SK-N-SH (cell line): ENCODE measurements at regions not wholly inside any gene's neighbourhood (a gene's known extent, or its start where the extent isn't known, plus 50 kb on each side); places are given as distances from the start of the nearest gene placed in this dataset.

Experiments used
- CTCF ChIA-PET: fragments of 300-600, 350-600 bp; formaldehyde crosslinking; extraction: SDS; loops from one replicate; lab custom pipeline; 2021; lab: Yijun Ruan, JAX
- POLR2A ChIA-PET: fragments of 350-600 bp; sonication (Branson Sonifier 250); formaldehyde crosslinking; extraction: SDS; loops from one replicate; lab custom pipeline; 2020; ENCODE audit warnings: antibody characterized with exemption, inconsistent platforms; lab: Yijun Ruan, JAX
- DNase-seq: peaks from one replicate; pipeline ENCODE4 v3.0.0; 2012
- H2AFZ ChIP-seq: fragments of 200-600 bp; sonication (generic); 2 replicates; pipeline ENCODE4 v1.8.1; 2016; ENCODE audit warnings: antibody characterized with exemption, mild to moderate bottlenecking, low read depth
- H3F3A ChIP-seq: fragments of 200-600 bp; sonication (generic); replicated peaks from 2 replicates; pipeline ENCODE3; 2016; ENCODE audit warnings: antibody characterized with exemption, mild to moderate bottlenecking; ENCODE audit not compliant: insufficient read depth
- H3K27ac ChIP-seq, 2 experiments: fragments of 200-500 bp in 1 of 2; fragments of 200-600 bp in 1 of 2; sonication (Bioruptor generic) in 1 of 2; sonication (generic), shearing (Covaris generic) in 1 of 2; 2 replicates each; pipeline versions ENCODE4 v1.5.1 to v1.6.1; 2014 to 2016; ENCODE audit warnings: low read depth in 2 of 2, inconsistent platforms in 1 of 2, low read length in 1 of 2, mild to moderate bottlenecking in 1 of 2, mixed read lengths in 1 of 2
- H3K27me3 ChIP-seq: fragments of 200-600 bp; sonication (generic), shearing (Covaris generic); 2 replicates; pipeline ENCODE4 v1.6.1; 2016; ENCODE audit warnings: mixed run types; ENCODE audit not compliant: insufficient read depth
- H3K36me3 ChIP-seq, 2 experiments: fragments of 200-500 bp in 1 of 2; fragments of 200-600 bp in 1 of 2; sonication (Bioruptor generic) in 1 of 2; sonication (generic) in 1 of 2; replicated peaks in 1 of 2; 2 replicates each; pipeline versions ENCODE3 to v1.5.1; 2014 to 2016; ENCODE audit warnings: low read length in 1 of 2, mild to moderate bottlenecking in 1 of 2; ENCODE audit not compliant: insufficient read depth in 2 of 2, control insufficient read depth in 1 of 2
- H3K4me1 ChIP-seq, 2 experiments: fragments of 200-500 bp in 1 of 2; fragments of 200-600 bp in 1 of 2; sonication (Bioruptor generic) in 1 of 2; sonication (generic), shearing (Covaris generic) in 1 of 2; 2 replicates each; pipeline versions ENCODE4 v1.5.1 to v1.6.1; 2014 to 2016; ENCODE audit warnings: low read depth in 1 of 2, low read length in 1 of 2, mixed run types in 1 of 2; ENCODE audit not compliant: insufficient read depth in 2 of 2, control insufficient read depth in 1 of 2
- H3K4me2 ChIP-seq: fragments of 200-600 bp; sonication (generic), shearing (Covaris generic); 2 replicates; pipeline ENCODE4 v1.6.1; 2017; ENCODE audit warnings: mixed run types
- H3K4me3 ChIP-seq, 2 experiments: fragments of 200-500 bp in 1 of 2; fragments of 200-600 bp in 1 of 2; sonication (Bioruptor generic) in 1 of 2; sonication (generic), shearing (Covaris generic) in 1 of 2; 2 replicates each; pipeline versions ENCODE4 v1.5.1 to v1.8.1; 2014 to 2016; ENCODE audit warnings: low read depth in 2 of 2, inconsistent platforms in 1 of 2, low read length in 1 of 2, mild to moderate bottlenecking in 1 of 2, mixed read lengths in 1 of 2, moderate library complexity in 1 of 2
- H3K79me2 ChIP-seq: fragments of 200-600 bp; sonication (generic); 2 replicates; pipeline ENCODE4 v1.8.1; 2017; ENCODE audit warnings: mild to moderate bottlenecking; ENCODE audit not compliant: insufficient read depth
- H3K9ac ChIP-seq: fragments of 200-600 bp; sonication (generic); 2 replicates; pipeline ENCODE4 v1.6.1; 2017; ENCODE audit warnings: mixed run types
- H3K9me2 ChIP-seq: fragments of 200-600 bp; sonication (generic); 2 replicates; pipeline ENCODE4 v1.6.1; 2017; ENCODE audit warnings: mixed run types
- H3K9me3 ChIP-seq: fragments of 200-600 bp; sonication (generic); 2 replicates; pipeline ENCODE4 v1.6.1; 2017; ENCODE audit warnings: mixed run types, mild to moderate bottlenecking, moderate library complexity
- H4K20me1 ChIP-seq: fragments of 200-600 bp; sonication (generic); 2 replicates; pipeline ENCODE4 v1.6.1; 2017; ENCODE audit warnings: mild to moderate bottlenecking, mixed run types; ENCODE audit not compliant: insufficient read depth
- CHD2 ChIP-seq: fragments of 150-350 bp; IDR thresholded peaks from 2 replicates; pipeline ENCODE4 v1.6.1; 2018; ENCODE audit warnings: low read length; ENCODE audit not compliant: partially characterized antibody
- CTCF ChIP-seq: fragments of 200-600 bp; sonication (generic); IDR thresholded peaks from 2 replicates; pipeline ENCODE4 v1.6.1; 2017; ENCODE audit warnings: antibody characterized with exemption, mild to moderate bottlenecking, moderate library complexity
- ELF1 ChIP-seq: IDR thresholded peaks from 2 replicates; pipeline ENCODE4 v1.4.0; 2012
- EP300 ChIP-seq, 2 experiments: IDR thresholded peaks; 2 replicates each; pipeline versions ENCODE4 v1.4.0 to v1.6.1; 2012; ENCODE audit warnings: borderline replicate concordance in 1 of 2, low read depth in 1 of 2, low read length in 1 of 2
- EZH2phosphoT487 ChIP-seq: fragments of 200-600 bp; sonication (generic); IDR thresholded peaks from 2 replicates; pipeline ENCODE4 v1.6.1; 2017; ENCODE audit warnings: low read depth, mixed run types, mild to moderate bottlenecking, antibody characterized with exemption, moderate library complexity, borderline replicate concordance
- FOSL2 ChIP-seq: IDR thresholded peaks from 2 replicates; pipeline ENCODE4 v1.4.0; 2012; ENCODE audit warnings: low read depth, mild to moderate bottlenecking, moderate library complexity, borderline replicate concordance
- GABPA ChIP-seq: IDR thresholded peaks from 2 replicates; pipeline ENCODE4 v1.4.0; 2012; ENCODE audit warnings: low read depth, mild to moderate bottlenecking
- IRF3 ChIP-seq: fragments of 150-350 bp; IDR thresholded peaks from 2 replicates; pipeline ENCODE4 v1.6.1; 2016; ENCODE audit warnings: mild to moderate bottlenecking, low read depth, low read length
- MAX ChIP-seq: IDR thresholded peaks from 2 replicates; pipeline ENCODE4 v1.4.0; 2012; ENCODE audit warnings: low read depth
- MEF2A ChIP-seq: IDR thresholded peaks from 2 replicates; pipeline ENCODE4 v1.4.0; 2012; ENCODE audit warnings: low read depth, borderline replicate concordance
- RXRA ChIP-seq: IDR thresholded peaks from 2 replicates; pipeline ENCODE4 v1.4.0; 2012; ENCODE audit warnings: low read depth, mild to moderate bottlenecking, borderline replicate concordance
- TCF12 ChIP-seq: IDR thresholded peaks from 2 replicates; pipeline ENCODE4 v1.4.0; 2012
- TEAD4 ChIP-seq: IDR thresholded peaks from 2 replicates; pipeline ENCODE4 v1.4.0; 2012; ENCODE audit warnings: mild to moderate bottlenecking, borderline replicate concordance; ENCODE audit not compliant: insufficient read depth
- WGBS: methylation state at CpG from one replicate; pipeline ENCODE4 v1.1.6; 2017; ENCODE audit warnings: low lambda C conversion rate; 5-methylcytosine and 5-hydroxymethylcytosine counted together

- Histone ChIP-seq H3K9ac (no peak overlapping the region), H2AFZ (no peak overlapping the region), H3K79me2 (no peaks in the 10 kb centered on the region), H3K4me1 (no peaks in the 10 kb centered on the region), H3K36me3 (no peaks in the 10 kb centered on the region), H3K4me2 (no peak overlapping the region), H3K9me2 (no peaks in the 10 kb centered on the region), H4K20me1 (no peaks in the 10 kb centered on the region), H3K27me3 (no peaks in the 10 kb centered on the region; the same call in 1 of the 2 replicates), H3F3A (no peaks in the 10 kb centered on the region), H3K4me3 (no peak overlapping the region)
- ChIA-PET CTCF (no interaction called here), POLR2A (no interaction called here)
- no peak for DNase-seq
- TF ChIP-seq MEF2A, result no peak
- TF ChIP-seq ELF1, result no peak
- TF ChIP-seq MAX, result no peak
- TF ChIP-seq GABPA, result no peak
- no peak for TF ChIP-seq IRF3
- TF ChIP-seq CHD2, result no peak
- no peak for TF ChIP-seq FOSL2
- TF ChIP-seq, all 33 proteins: peak for 0
- Histone ChIP-seq H3K9me3 (peaks cover 6% of the 10 kb centered on the region; the same call in 1 of the 2 replicates), H3K27ac (no peak overlapping the region)
Measured at GRCh38 chr18:22767653-22768052, 165.5 kb upstream of the RBBP8 start.

- TF ChIP-seq TCF12 (no peak), ELF1 (no peak), RXRA (no peak), GABPA (no peak), EP300 (IDR thresholded peaks at IDR 0.05; ENCODE audit: borderline replicate concordance in 1 of 2, low read depth in 1 of 2, low read length in 1 of 2) (no peak), TEAD4 (no peak), CTCF (no peak), EZH2phosphoT487 (no peak)
- POLR2A ChIA-PET, result no interaction called here
- Histone ChIP-seq H3K79me2 (no peaks in the 10 kb centered on the region), H3K9me3 (peaks cover 6% of the 10 kb centered on the region; the same call in 1 of the 2 replicates), H3K4me1 (peaks cover 0 to under 1% of the 10 kb centered on the region in 2 experiments; a peak in 1 of 4 replicates), H3K36me3 (no peaks in the 10 kb centered on the region), H3K27me3 (no peaks in the 10 kb centered on the region), H3K4me2 (no peak overlapping the region), H3K4me3 (no peak overlapping the region), H2AFZ (no peak overlapping the region), H3K9ac (no peak overlapping the region), H3F3A (no peaks in the 10 kb centered on the region), H4K20me1 (no peaks in the 10 kb centered on the region), H3K27ac (no peak overlapping the region), H3K9me2 (no peaks in the 10 kb centered on the region)
- 63% methylated on average over 3 of the region's 3 CpGs for whole genome bisulfite sequencing
- DNase-seq, result no peak
- CTCF ChIA-PET, result interaction anchor here (0.8 kb wide), 2 partner anchors 25 kb away, joined by 3 read pairs; no protein-coding TSS in a partner anchor
Measured at GRCh38 chr18:22773944-22774343, 159.2 kb upstream of the RBBP8 start.
